Kidney epithelial cell (primary cell): ENCODE measurements at regions not wholly inside any gene's neighbourhood (a gene's known extent, or its start where the extent isn't known, plus 50 kb on each side); places are given as distances from the start of the nearest gene placed in this dataset.

Experiments used
- DNase-seq: peaks from one replicate; pipeline ENCODE4 v3.0.0-alpha.2; 2010; ENCODE audit warnings: low read depth
- H3K27me3 ChIP-seq: 2 replicates; pipeline ENCODE4 v1.6.0; 2011; ENCODE audit warnings: low read length; ENCODE audit not compliant: control insufficient read depth, insufficient read depth
- H3K36me3 ChIP-seq: 2 replicates; pipeline ENCODE4 v1.5.1; 2011; ENCODE audit warnings: low read length; ENCODE audit not compliant: control insufficient read depth, insufficient read depth
- H3K4me3 ChIP-seq: 2 replicates; pipeline ENCODE4 v1.5.1; 2011; ENCODE audit warnings: low read depth, mild to moderate bottlenecking, control low read depth, low read length
- CTCF ChIP-seq: IDR thresholded peaks from 2 replicates; pipeline ENCODE4 v1.5.1; 2011; ENCODE audit warnings: mild to moderate bottlenecking, moderate library complexity, low read length, control low read depth, inconsistent platforms; ENCODE audit not compliant: insufficient read depth, poor library complexity, severe bottlenecking

GRCh38 chr6:25217302-25217701, 61.9 kb upstream of the CARMIL1 start:
- DNase-seq: no peak
- no peaks in the 10 kb centered on the region for H3K36me3 ChIP-seq
- H3K4me3 ChIP-seq: no peak overlapping the region
- no peak for TF ChIP-seq CTCF
- H3K27me3 ChIP-seq: peaks cover 4% of the 10 kb centered on the region

GRCh38 chr6:25217829-25218228, 61.3 kb upstream of the CARMIL1 start:
- Histone ChIP-seq H3K36me3 (no peaks in the 10 kb centered on the region), H3K4me3 (no peak overlapping the region), H3K27me3 (peaks cover 4% of the 10 kb centered on the region)
- no peak for TF ChIP-seq CTCF
- no peak for DNase-seq

- DNase-seq: no peak
- Histone ChIP-seq H3K27me3 (peaks cover 4% of the 10 kb centered on the region), H3K4me3 (no peak overlapping the region), H3K36me3 (no peaks in the 10 kb centered on the region)
- TF ChIP-seq CTCF: no peak
Observed at GRCh38 chr6:25218346-25218745, 60.8 kb upstream of the CARMIL1 start.

- no peak for DNase-seq
Observed at GRCh38 chr6:25219216-25219916, 59.8 kb upstream of the CARMIL1 start.

GRCh38 chr6:25219917-25220278, 59.3 kb upstream of the CARMIL1 start:
- Histone ChIP-seq H3K4me3 (no peak overlapping the region), H3K27me3 (peaks cover 4% of the 10 kb centered on the region), H3K36me3 (no peaks in the 10 kb centered on the region)
- DNase-seq: no peak
- no peak for TF ChIP-seq CTCF

More at GRCh38 chr6:25219216-25219916, 59.8 kb upstream of the CARMIL1 start:
- Histone ChIP-seq H3K36me3 (no peaks in the 10 kb centered on the region), H3K27me3 (peaks cover 4% of the 10 kb centered on the region), H3K4me3 (no peak overlapping the region)
- no peak for TF ChIP-seq CTCF

GRCh38 chr6:25220857-25221256, 58.3 kb upstream of the CARMIL1 start:
- TF ChIP-seq CTCF: no peak
- no peaks in the 10 kb centered on the region for H3K36me3 ChIP-seq
- peaks cover 4% of the 10 kb centered on the region for H3K27me3 ChIP-seq
- DNase-seq: no peak
- H3K4me3 ChIP-seq: no peak overlapping the region
